HG03066 (cell line): ENCODE measurements at regions not wholly inside any gene's neighbourhood (a gene's known extent, or its start where the extent isn't known, plus 50 kb on each side); places are given as distances from the start of the nearest gene placed in this dataset.

ENCODE experiments used
- ATAC-seq: cut with Tn5 transposase; IDR thresholded peaks from one replicate; pipeline ENCODE4 v1.9.1; 2021; ENCODE audit warnings: low read depth; ENCODE audit not compliant: unreplicated experiment

DNA sequence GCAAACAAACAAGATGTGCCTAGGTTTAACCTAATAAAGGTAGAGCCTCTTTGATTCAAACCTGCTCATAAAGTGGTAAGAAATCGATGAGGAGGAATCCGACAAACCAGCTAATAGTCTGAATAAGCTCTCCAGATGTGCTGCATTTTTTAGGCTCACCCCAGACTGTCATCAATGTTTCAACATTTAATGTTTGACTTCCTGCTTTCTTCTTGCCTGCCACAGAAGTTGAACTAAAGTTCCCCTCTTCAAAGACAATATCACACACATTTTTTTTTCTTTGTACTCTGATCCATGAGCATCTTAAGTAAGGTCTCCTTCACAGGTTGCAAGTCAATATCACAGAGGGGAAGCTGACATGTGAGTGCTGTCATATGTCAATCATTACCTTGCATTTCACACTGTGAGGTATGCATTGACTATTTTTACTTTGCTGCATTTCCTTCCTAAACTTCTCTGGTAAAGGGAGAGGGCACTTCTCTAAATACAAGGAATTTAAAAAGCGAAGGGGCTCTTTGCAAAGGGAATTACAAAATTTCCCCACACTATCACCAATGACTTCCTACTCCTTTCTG, 172.3 kb upstream of the MCTP2 start:
- no peak for ATAC-seq

DNA sequence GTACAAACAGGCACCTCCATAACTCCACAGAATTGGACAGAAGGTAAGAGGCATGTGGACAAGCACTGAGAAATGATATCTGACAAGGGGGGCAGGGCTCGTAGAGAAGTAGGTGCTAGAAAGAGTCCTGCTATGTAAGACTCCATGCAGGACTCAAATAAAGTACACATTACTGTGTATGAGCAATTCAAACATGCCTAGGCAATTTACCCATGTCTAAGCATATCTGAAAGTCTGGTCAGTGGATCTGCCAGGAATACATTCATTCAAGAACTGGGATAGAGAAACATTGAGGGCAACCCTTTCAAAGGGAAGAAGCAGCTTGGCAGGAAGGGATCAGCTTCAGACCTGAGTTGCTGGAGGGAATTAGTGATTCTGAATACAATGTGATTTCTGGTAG, 174.1 kb upstream of the MCTP2 start:
- ATAC-seq = no peak

DNA sequence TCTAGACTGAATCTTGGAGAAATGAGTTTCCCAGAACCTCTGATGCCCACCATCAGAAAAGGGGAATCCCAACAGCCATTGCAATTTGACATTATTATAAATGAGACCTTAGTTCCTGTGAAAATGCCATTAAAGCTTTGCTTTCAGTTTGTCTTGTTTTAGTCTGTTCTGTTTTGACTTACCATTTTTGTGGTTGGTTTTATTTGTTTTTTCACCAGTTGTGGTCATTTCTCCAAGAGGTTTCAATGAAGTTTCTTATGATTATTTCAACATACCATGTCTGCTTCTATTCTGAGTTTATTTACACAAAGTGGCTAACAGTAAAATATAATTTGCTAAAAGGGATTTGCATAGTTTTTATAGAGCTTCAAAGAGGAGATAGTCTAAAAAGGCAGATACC, 175.0 kb upstream of the MCTP2 start:
- ATAC-seq = no peak

DNA sequence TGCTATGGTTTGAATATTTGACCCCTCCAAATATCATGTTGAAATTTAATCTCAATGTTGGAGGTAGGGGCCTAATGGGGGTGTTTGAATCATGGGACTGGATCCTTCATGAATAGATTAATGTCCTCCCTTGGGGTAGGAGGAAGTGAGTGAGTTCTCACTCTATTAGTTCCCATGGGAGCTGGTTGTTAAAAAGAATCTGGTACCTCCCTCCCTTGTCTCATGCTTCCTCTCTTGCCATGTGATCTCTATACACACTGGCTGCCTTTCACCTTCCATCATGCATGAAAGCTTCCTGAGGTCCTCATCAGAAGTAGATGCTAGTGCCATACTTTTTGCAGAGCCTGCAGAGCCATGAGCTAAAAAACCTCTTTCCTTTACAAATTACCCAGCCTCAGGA, 177.7 kb upstream of the MCTP2 start:
- ATAC-seq = no peak

DNA sequence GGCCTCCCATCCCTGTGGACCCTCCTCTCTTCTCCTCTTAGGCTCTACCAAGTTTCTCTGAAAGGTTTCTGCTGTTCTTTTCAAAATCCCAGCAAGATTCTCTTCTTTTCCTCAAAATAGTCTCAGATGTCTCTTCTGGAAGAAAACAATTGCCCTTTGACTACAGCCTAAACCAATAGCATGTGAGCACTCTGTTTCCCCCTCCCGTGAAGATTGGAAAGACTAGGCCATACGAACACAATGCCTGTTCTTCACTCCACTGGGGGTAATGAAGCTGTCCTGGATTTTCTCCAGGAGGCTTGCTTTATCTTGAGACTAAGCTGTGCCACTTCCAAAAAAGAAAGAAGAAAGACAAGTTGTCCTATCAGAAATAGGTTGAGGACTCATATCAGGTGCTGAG, 178.7 kb upstream of the MCTP2 start:
- ATAC-seq = no peak

DNA sequence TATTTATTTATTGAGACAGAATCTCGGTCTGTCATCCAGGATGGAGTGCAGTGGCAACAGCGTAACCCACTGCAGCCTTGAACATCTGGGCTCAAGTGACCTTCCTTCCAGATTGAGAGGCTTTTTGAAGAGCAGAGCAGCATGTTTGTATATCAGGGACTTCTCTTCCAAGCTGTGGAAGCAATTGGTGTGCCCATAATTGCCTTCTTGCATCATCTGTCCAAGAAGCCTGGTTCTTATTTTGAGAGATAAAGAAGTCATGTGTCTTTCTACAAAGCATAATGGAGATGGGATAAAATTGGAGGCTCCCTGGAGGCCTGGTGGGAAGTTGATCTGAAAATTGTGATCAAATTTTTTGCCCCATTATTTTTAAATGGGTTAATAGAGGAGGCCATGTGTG, 183.8 kb upstream of the MCTP2 start:
- no peak for ATAC-seq

DNA sequence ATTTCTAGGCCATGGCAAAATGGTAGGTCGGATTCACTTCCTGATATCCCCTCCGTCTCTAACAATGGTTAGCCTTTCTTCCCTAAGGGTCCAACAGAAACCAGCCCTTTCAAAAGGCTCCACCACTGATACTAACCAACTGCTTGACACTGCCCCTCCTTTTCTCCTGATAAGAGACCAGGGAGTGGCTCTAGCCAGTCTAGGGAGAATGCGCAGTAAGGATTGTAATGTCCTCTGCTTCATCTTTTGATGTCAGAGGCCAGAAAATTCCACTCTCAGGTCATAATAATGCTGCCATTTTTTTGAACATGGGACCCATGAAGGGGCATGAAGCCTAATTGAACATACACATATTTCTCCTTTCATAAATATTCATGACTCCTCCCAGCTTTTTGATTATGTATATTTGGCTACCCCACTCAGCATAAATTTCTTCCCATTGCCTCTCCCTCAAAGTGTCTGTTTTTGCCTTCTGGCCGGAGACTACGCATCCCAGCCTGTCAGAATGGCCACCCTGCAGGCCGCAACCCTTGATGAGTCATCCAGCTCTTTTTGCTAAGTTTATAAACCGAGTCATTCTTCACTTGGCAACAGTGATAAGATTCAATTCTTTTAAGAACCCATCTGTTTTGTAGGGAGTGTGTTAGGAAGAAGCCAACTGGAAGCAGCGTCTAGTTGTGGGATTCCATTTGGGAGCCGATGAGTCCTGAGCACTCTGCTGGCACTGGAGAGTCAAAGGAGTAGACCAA, 189.0 kb upstream of the MCTP2 start:
- no peak for ATAC-seq

DNA sequence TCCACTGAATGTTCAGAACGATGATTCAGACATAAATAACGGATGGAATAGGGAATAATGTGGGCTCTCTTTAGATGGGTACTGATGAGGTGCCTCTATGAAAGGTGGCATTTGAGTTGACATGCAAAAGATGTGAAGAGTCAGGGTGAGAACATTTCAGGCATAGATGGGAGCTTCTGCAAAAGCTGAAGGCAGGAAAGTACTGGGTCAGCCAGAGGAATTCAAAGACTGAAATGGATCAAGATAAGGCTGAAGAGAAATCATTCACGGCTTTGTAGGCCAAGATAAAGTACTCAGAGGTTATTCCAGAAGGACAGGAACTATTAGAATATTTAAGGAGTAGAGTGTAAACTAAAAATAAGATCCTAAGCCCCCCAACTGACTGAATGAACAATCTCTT, 189.6 kb upstream of the MCTP2 start:
- ATAC-seq = no peak

DNA sequence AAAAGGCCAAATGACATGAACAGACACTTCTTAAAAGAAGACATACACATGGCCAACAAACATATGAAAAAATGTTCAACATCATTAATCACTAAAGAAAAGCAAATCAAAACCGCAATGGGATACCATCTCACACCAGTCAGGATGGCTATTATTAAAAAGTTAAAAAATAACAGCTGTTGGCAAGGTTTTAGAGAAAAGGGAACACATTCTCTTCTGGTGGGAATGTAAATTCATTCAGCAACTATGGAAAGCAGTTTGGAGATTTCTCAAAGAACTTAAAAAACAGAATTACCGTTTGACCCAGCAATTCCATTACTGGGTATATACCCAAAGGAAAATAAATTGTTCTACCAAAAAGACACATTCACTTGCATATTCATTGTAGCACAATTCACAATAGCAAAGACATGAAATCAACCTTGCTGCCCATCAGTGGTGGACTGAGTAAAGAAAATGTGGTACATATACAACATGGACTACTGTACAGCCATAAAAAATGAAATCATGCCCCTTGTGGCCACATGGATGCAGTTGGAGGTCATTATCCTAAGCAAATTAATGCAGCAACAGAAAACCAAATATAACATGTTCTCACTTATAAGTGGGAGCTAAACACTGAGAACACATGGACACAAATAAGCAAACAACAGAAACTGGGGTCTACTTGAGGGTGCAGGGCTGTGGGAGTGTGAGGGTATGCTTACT, 190.7 kb upstream of the MCTP2 start:
- no peak for ATAC-seq

DNA sequence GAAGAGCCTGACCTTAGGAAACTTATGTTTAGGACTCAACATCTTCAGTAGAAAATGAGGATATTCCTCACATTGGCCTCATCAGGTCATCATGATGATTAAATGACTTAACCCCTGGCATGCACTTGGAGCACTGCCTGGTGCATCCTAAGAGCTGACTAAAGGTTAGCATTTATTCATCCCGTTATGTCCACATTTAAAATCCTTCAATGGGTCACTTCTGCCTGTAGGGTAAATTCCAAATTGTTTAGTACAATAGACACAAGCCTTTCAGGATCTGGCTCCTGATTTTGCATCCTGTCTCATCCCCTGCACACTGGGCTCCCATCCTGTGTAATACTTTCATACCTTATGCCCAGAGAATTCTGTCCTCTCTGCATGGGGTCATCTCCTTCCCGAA, 195.2 kb upstream of the MCTP2 start:
- ATAC-seq = no peak

DNA sequence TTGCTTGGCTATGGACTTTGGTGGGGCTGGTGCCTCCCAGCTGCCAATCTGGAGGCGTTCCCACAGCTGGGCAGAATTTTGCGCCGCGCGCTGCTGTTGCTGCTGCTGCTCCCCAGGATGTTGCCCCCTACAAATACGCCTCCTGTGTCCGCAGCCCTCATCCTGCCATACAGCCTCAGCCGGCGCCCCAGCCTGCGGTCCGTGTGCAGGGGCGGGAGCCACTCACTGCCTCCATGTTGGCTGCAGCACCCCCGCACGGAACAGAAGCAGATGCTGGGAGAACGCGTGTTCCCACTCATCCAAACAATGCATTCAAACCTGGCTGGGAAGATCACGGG, 197.7 kb upstream of the MCTP2 start:
- no peak for ATAC-seq

DNA sequence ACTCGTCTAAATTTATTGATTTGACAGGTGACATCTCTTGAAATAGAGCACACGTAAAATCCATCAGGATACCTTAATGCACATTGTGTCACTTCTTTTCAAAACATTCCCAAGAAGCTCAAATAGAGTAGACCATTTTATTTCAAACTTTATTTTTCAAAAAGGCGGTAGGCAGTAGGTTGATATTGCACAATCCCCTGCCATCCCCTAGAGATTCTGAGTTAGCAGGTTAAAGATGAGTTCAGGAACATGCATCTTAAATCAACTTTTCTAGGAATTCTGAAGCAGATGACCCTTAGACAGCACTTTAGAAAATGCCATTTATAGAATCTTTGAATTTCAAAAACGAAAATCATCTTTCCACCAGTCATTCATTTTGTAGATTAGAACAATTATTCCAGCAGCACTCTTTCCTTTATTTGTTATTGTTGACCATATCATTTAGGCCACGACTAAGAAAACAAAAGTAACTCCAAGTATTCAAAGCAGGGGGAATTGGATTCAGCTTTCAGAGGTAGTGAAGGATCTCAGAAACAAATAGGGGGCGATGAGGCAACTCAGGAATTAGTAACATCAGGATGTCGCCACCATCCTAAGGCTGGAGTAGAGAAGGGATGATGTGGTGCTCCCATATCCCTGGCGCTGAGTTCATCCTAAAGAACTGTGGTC, 198.2 kb upstream of the MCTP2 start:
- no peak for ATAC-seq

DNA sequence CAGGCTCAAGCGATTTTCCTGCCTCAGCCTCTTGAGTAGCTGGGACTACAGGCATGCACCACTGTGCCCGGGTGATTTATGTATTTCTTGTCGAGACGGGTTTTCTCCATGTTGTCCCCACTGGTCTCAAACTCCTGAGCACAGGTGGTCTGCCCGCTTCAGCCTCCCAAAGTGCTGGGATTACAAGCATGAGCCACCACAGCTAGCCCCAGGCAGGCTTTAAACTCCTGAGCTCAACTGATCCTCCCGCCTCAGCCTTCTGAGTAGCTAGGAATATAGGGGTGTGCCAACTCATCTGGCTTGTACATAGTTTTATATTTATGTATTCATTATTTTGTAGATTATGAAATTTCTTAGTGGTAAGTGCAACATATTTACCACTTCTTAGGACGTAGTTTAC, 198.8 kb upstream of the MCTP2 start:
- no peak for ATAC-seq

DNA sequence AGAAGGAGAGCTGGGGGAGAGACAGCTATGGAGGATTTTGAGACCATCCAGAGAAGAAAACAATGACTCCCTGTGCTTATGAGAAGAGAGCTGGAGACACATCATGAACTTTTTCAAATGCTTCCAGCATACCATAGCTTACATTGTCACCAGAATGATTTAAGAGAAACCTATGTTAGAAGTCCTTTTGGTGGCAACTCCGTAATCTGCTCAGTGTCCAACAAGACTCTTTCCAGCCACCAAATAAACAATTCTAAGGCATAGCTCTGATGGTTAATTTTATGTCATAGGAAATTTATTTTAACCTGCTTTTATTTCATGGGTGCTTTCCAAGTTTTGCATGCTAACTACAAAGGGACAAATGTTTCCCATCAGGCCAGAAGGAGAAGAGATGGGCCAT, 200.3 kb upstream of the MCTP2 start:
- no peak for ATAC-seq

DNA sequence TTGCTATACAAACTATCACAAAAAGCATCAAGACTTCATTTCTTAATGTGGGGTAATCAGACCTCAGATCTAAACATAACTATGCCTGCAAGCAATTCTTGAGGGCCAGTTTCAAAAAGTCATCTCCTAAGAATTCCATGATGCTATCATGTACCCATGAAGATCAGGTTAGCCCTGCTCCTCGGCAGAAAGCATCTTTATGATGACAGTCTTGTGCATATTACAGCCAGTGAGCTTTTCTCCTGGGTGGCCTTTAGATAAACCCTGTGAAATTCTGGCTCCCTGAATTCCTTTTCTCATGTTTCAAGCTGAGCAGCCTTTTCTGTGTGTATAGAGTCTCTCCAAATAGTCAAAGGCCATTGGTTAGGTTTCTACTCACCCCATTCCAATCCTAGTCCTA, 201.9 kb upstream of the MCTP2 start:
- ATAC-seq = no peak

DNA sequence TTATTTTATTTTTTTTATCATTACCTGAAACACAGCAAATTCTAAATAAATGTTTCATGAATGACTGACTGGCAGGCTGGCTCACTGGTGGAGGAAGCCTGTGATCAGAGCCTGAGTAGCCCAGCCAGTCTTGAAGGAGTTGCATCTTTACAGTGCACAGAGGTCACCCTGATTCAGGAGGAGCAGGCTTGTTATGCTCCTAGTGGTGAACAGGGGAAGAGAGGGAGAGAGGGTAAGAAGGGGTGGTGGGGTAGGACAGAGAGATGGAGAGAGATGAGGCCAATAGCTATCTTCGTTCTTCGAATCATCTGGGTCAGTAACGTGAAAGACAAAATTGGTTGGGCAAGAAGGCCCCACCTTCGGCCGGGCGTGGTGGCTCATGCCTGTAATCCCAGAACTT, 202.6 kb upstream of the MCTP2 start:
- no peak for ATAC-seq

DNA sequence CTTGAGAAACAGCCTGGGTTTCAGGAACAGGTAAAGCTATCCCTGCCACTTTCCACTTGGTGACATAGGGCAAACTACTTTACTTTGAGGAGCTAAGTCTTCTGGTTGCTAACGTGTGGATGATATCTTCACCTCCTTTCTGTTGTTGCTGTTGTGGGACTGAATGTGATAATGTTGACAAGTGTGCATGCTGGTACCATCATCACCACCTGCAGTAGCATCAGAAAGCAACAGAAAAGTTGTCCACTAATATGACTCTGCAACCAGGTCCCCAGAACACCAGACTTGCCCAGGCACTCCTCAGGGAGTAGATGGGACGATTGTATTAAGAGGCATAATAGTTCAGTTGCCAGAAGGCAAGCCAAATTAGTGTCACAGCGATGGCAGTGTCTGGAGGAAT, 203.2 kb upstream of the MCTP2 start:
- ATAC-seq = no peak

DNA sequence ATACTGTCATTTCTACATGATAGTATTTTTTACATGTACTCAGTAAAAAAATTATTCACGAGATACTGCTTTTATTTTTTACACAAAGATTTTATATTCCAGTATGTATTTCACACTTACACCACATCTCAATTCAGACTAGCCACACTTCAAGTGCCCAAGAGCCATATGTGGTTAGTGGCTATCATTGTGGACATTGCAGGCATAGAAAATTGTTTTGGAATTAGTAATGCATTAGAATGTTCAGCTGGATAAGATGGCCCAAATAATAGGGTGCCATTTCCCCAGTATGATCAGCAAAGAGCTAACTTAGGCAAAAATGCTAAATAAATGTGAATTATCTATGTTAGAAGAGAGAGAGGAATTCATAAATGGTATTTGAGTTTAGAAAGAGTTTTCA, 203.8 kb upstream of the MCTP2 start:
- ATAC-seq = no peak

DNA sequence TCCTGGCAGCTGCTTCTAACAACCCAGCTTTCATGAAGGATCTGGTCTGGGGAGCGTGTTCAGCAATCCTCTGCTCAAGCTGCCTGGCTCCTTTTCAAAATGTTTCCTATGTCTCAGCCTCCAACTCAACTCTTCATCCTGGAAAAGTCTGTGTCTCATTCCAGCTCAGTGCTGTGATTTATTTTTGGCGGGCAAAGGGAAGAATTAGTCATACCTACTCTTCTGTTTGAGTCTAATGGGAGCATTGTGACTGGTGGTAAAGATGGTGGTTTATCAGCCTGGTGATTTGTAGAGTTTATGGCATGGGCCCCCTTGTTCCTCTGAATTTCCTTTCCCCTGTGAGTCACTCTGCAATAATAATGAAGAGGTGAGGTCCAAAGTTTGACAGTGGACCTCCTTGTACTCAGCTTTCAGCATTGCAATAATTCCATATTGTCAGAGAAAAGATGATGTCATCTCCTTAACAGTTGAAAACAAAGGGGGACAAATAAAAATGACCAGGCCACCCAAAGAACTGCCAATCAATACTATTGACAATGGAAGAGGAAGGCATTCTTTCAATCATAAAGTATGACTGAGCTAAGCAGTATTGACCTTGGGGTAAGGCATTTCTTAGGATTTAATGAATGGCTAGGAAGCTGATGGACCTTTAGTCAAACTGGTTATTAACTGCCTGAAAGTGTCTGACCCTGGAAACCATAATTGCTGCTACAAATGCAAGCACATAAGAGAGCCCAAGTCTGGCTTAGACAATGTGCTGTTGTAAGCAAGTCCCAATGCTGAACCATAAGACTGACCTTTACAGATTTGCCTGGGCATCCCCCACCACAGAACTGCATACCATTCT, 204.7 kb upstream of the MCTP2 start:
- ATAC-seq = no peak

DNA sequence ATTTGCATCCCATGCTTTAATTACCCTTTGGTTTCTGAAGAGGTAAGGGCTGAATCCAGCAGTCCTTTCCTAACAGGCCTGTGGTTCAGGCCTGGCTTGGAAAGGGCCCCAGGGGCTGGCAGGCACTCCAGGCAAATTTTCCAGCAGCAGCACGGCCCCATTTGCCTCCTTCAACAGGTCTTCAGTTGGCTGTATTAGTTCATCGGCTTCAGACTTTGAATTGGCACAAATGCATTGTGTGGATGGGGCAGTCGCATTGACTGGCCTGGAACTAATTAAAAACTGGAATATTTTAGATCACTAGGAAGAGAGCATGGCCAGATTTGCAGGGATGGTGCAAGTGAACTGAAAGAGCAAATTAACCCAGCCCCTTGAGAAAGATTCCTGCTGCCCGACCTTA, 207.8 kb upstream of the MCTP2 start:
- no peak for ATAC-seq
